Adrenal gland (tissue), 5 donors: ENCODE measurements at regions not wholly inside any gene's neighbourhood (a gene's known extent, or its start where the extent isn't known, plus 50 kb on each side); places are given as distances from the start of the nearest gene placed in this dataset.

Experiments used
- CTCF ChIP-seq, 6 experiments: fragments of 450-650 bp in 4 of 6; fragments of 200-600 bp in 2 of 6; sonication (generic) in 1 of 6; IDR thresholded peaks; 1 replicate in 5 of 6; 2 replicates in 1 of 6; pipeline versions ENCODE4 v1.5.1 to v1.8.0; 2016 to 2021; ENCODE audit warnings: antibody characterized with exemption in 6 of 6, mild to moderate bottlenecking in 2 of 6, moderate library complexity in 1 of 6
- POLR2A ChIP-seq, 2 donors: fragments of 450-650 bp; IDR thresholded peaks; one replicate each; pipeline ENCODE4 v1.6.1; 2017; ENCODE audit warnings: antibody characterized with exemption in 2 of 2, mild to moderate bottlenecking in 2 of 2, moderate library complexity in 1 of 2
- donor health status: DM: no; HTN: no; CAD: no.

- no peak for TF ChIP-seq CTCF (IDR thresholded peaks at IDR 0.05)
- TF ChIP-seq POLR2A (IDR thresholded peaks at IDR 0.05): no peak
Measured at GRCh38 chr2:42922790-42923579, 130.6 kb upstream of the HAAO start.
